Loucy (cell line): ENCODE measurements at regions not wholly inside any gene's neighbourhood (a gene's known extent, or its start where the extent isn't known, plus 50 kb on each side); places are given as distances from the start of the nearest gene placed in this dataset.

Experiments
- H2AFZ ChIP-seq: fragments of 200-600 bp; sonication (generic); 2 replicates; pipeline ENCODE4 v1.6.0; 2016; ENCODE audit warnings: antibody characterized with exemption, mild to moderate bottlenecking, low read length, moderate library complexity
- H3F3A ChIP-seq: fragments of 200-600 bp; 2 replicates; pipeline ENCODE4 v1.6.0; 2016; ENCODE audit warnings: antibody characterized with exemption, low read depth, mild to moderate bottlenecking
- H3K27me3 ChIP-seq: fragments of 200-600 bp; sonication (generic); 2 replicates; pipeline ENCODE4 v1.6.1; 2014; ENCODE audit warnings: low read length, mild to moderate bottlenecking; ENCODE audit not compliant: insufficient read depth, poor library complexity, severe bottlenecking
- H3K36me3 ChIP-seq: fragments of 200-600 bp; sonication (generic); 2 replicates; pipeline ENCODE4 v1.6.1; 2016; ENCODE audit warnings: low read length; ENCODE audit not compliant: insufficient read depth
- H3K4me1 ChIP-seq: fragments of 200-600 bp; sonication (generic); 2 replicates; pipeline ENCODE4 v1.5.1; 2014; ENCODE audit warnings: low read length, mild to moderate bottlenecking; ENCODE audit not compliant: insufficient read depth, poor library complexity, severe bottlenecking
- H3K4me2 ChIP-seq: fragments of 200-600 bp; sonication (generic); 2 replicates; pipeline ENCODE4 v1.6.0; 2014; ENCODE audit warnings: antibody characterized with exemption, low read length, low read depth, mild to moderate bottlenecking; ENCODE audit not compliant: poor library complexity, severe bottlenecking
- H3K4me3 ChIP-seq: fragments of 200-600 bp; sonication (generic); 2 replicates; pipeline ENCODE4 v1.5.1; 2014; ENCODE audit warnings: low read length, mild to moderate bottlenecking, mixed read lengths; ENCODE audit not compliant: poor library complexity, severe bottlenecking
- H3K79me2 ChIP-seq: fragments of 200-600 bp; sonication (generic); 2 replicates; pipeline ENCODE4 v1.6.1; 2014; ENCODE audit warnings: low read length; ENCODE audit not compliant: insufficient read depth
- H3K9ac ChIP-seq: fragments of 200-600 bp; sonication (generic); 2 replicates; pipeline ENCODE4 v1.6.0; 2014; ENCODE audit warnings: mild to moderate bottlenecking, low read depth, low read length, moderate library complexity; ENCODE audit not compliant: poor library complexity, severe bottlenecking
- H3K9me2 ChIP-seq: fragments of 200-600 bp; sonication (generic); replicated peaks from 2 replicates; pipeline ENCODE4 v1.6.1; 2016; ENCODE audit warnings: low read depth, low read length, mixed read lengths
- H3K9me3 ChIP-seq: fragments of 200-600 bp; sonication (generic); 2 replicates; pipeline ENCODE4 v1.6.1; 2014; ENCODE audit warnings: mild to moderate bottlenecking, antibody characterized with exemption, low read length, low read depth; ENCODE audit not compliant: insufficient read depth
- H4K20me1 ChIP-seq: fragments of 200-600 bp; sonication (generic); 2 replicates; pipeline ENCODE4 v1.6.0; 2014; ENCODE audit warnings: antibody characterized with exemption, low read length, mild to moderate bottlenecking; ENCODE audit not compliant: insufficient read depth, poor library complexity, severe bottlenecking
- CTCF ChIP-seq: fragments of 200-600 bp; sonication (generic); conservative IDR thresholded peaks from 2 replicates; pipeline ENCODE4 v1.5.1; 2014; ENCODE audit warnings: mild to moderate bottlenecking, antibody characterized with exemption, low read length
- EZH2phosphoT487 ChIP-seq: fragments of 200-600 bp; IDR thresholded peaks from 2 replicates; pipeline ENCODE4 v1.6.1; 2018; ENCODE audit warnings: antibody characterized with exemption, mild to moderate bottlenecking, moderate library complexity, borderline replicate concordance

- H3K4me1 ChIP-seq, result no peaks in the 10 kb centered on the region
- no peak overlapping the region for H3K4me2 ChIP-seq
- no peak overlapping the region for H3K4me3 ChIP-seq
- peaks cover under 1% of the 10 kb centered on the region; the same call in 1 of the 2 replicates for H3K9me3 ChIP-seq
- no peaks in the 10 kb centered on the region for H3K79me2 ChIP-seq
- H3K9ac ChIP-seq, result no peak overlapping the region
- H3K36me3 ChIP-seq, result no peaks in the 10 kb centered on the region
- H3F3A ChIP-seq, result no peaks in the 10 kb centered on the region
- H4K20me1 ChIP-seq, result no peaks in the 10 kb centered on the region
- no peaks in the 10 kb centered on the region for H3K27me3 ChIP-seq
- H2AFZ ChIP-seq, result no peak overlapping the region
- TF ChIP-seq EZH2phosphoT487, result no peak
- H3K9me2 ChIP-seq, result no peaks in the 10 kb centered on the region
Measured at GRCh38 chr16:66030036-66030435, 336.5 kb upstream of the CDH5 start.

GRCh38 chr16:66028510-66029216 is 337.8 kb upstream of the CDH5 start:
- Histone ChIP-seq H3K4me1 (no peaks in the 10 kb centered on the region), H3K9me3 (peaks cover 8% of the 10 kb centered on the region; the same call in 1 of the 2 replicates), H3K9ac (no peak overlapping the region), H3K79me2 (no peaks in the 10 kb centered on the region), H4K20me1 (no peaks in the 10 kb centered on the region), H3K27me3 (no peaks in the 10 kb centered on the region), H3K36me3 (no peaks in the 10 kb centered on the region), H3F3A (no peaks in the 10 kb centered on the region), H3K9me2 (no peaks in the 10 kb centered on the region), H3K4me2 (no peak overlapping the region), H2AFZ (no peak overlapping the region), H3K4me3 (no peak overlapping the region)
- TF ChIP-seq CTCF, result no peak
- TF ChIP-seq EZH2phosphoT487, result no peak

GRCh38 chr16:66026787-66027330 is 339.6 kb upstream of the CDH5 start:
- Histone ChIP-seq H3K4me2 (no peak overlapping the region), H3K9me3 (peaks cover 11% of the 10 kb centered on the region; the same call in 1 of the 2 replicates), H3K4me1 (no peaks in the 10 kb centered on the region), H3K79me2 (no peaks in the 10 kb centered on the region), H3K9ac (no peak overlapping the region), H3K4me3 (no peak overlapping the region), H2AFZ (no peak overlapping the region), H4K20me1 (no peaks in the 10 kb centered on the region), H3K27me3 (no peaks in the 10 kb centered on the region), H3K36me3 (no peaks in the 10 kb centered on the region), H3K9me2 (no peaks in the 10 kb centered on the region), H3F3A (no peaks in the 10 kb centered on the region)
- TF ChIP-seq EZH2phosphoT487, result no peak
- TF ChIP-seq CTCF, result no peak
